ENCODE measurements at regions not wholly inside any gene's neighbourhood (a gene's known extent, or its start where the extent isn't known, plus 50 kb on each side); places are given as distances from the start of the nearest gene placed in this dataset.

DNA sequence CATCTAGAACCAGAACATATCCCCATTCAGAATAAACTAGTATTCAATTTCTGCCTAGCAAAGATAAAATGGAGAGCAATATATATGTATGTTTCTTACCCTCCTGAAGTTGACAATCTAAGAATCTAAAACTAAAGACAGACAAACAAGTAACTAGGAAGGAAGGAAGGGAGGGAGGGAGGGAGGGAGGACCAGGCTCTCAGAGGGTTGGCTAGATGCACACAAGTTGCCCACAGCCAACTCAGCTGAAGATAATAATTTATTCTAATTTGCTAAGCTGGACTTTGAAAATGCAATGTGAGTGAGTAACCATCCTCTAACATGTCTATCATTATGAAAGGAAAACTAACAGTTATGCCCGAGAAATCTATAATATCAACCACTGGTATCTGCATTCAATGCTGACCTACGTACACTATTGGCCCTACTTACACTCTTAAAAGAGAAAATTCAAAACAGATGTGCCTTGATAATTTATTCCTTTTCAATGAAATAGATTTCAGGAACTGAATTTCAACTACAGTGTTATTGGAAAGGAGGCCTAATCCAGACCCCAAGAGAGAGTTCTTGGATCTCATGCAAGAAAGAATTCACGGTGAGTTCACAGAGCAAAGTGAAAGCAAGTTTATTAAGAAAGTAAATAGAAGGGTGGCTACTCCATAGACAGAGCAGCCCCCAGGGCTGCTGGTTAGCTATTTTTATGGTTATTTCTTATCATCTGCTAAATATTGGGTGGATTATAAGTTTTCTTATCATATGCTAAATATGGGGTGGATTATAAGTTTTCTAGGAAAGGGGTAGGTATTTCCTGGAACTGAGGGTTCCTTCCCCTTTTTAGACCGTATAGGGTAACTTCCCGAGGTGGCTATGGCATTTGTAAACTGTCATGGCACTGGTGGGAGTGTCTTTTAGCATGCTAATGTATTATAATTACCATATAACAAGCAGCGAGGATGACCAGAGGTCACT lies 288.5 kb upstream of the SLC39A10 start:
- no peaks in the 10 kb centered on the region for H3K4me1 ChIP-seq (ENCODE audit: insufficient read depth, low read length)
- no peaks in the 10 kb centered on the region for H3K9me3 ChIP-seq (ENCODE audit: insufficient read depth, low read depth, low read length)
- H3K9ac ChIP-seq (ENCODE audit: low read depth, low read length): no peak overlapping the region
- H3K27me3 ChIP-seq (ENCODE audit: insufficient read depth, low read length): no peaks in the 10 kb centered on the region
- no peak overlapping the region for H3K4me3 ChIP-seq (ENCODE audit: low read length)
- H3K36me3 ChIP-seq (ENCODE audit: insufficient read depth, low read length): no peaks in the 10 kb centered on the region
- 94% methylated on average over 4 of the region's 6 CpGs for WGBS
- no peak overlapping the region for H3K27ac ChIP-seq (ENCODE audit: low read depth, low read length)

DNA sequence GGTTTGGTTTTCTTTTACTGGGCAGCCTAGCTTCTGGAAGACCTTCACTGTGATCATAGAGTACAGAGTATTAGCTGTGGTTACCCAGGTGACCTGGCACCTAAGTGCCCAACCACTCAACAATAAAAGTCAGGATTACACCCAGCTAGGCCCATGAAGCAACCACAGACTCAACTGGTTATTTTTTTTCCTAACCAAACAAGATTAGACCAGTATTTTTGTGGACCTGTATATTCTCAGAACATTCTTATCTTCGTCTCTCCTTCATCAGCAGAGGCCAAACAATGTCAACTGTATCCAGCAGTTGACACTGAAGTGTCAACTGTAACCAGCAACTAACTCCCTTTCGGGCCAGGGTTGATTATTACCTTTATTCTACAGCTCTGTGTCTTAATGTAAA lies 289.2 kb upstream of the SLC39A10 start:
- no peak overlapping the region for H3K9ac ChIP-seq (ENCODE audit: low read depth, low read length)
- no peaks in the 10 kb centered on the region for H3K9me3 ChIP-seq (ENCODE audit: insufficient read depth, low read depth, low read length)
- no peak overlapping the region for H3K27ac ChIP-seq (ENCODE audit: low read depth, low read length)
- WGBS: 93% methylated on average over 2 of the region's 2 CpGs
- H3K36me3 ChIP-seq (ENCODE audit: insufficient read depth, low read length): no peaks in the 10 kb centered on the region
- no peak overlapping the region for H3K4me3 ChIP-seq (ENCODE audit: low read length)
- H3K27me3 ChIP-seq (ENCODE audit: insufficient read depth, low read length): no peaks in the 10 kb centered on the region
- no peaks in the 10 kb centered on the region for H3K4me1 ChIP-seq (ENCODE audit: insufficient read depth, low read length)

- H3K4me3 ChIP-seq (ENCODE audit: low read length): no peak overlapping the region
- 95% methylated on average over 4 of the region's 5 CpGs for WGBS
- H3K4me1 ChIP-seq (ENCODE audit: insufficient read depth, low read length): no peaks in the 10 kb centered on the region
- H3K36me3 ChIP-seq (ENCODE audit: insufficient read depth, low read length): no peaks in the 10 kb centered on the region
- no peak overlapping the region for H3K9ac ChIP-seq (ENCODE audit: low read depth, low read length)
- no peaks in the 10 kb centered on the region for H3K27me3 ChIP-seq (ENCODE audit: insufficient read depth, low read length)
- no peaks in the 10 kb centered on the region for H3K9me3 ChIP-seq (ENCODE audit: insufficient read depth, low read depth, low read length)
- H3K27ac ChIP-seq (ENCODE audit: low read depth, low read length): no peak overlapping the region
Observed at GRCh38 chr2:195364015-195364965, 292.7 kb upstream of the SLC39A10 start.

GRCh38 chr2:195363496-195363895 lies 293.5 kb upstream of the SLC39A10 start:
- no peak overlapping the region for H3K4me3 ChIP-seq (ENCODE audit: low read length)
- no peaks in the 10 kb centered on the region for H3K36me3 ChIP-seq (ENCODE audit: insufficient read depth, low read length)
- H3K9me3 ChIP-seq (ENCODE audit: insufficient read depth, low read depth, low read length): no peaks in the 10 kb centered on the region
- H3K4me1 ChIP-seq (ENCODE audit: insufficient read depth, low read length): no peaks in the 10 kb centered on the region
- no peak overlapping the region for H3K9ac ChIP-seq (ENCODE audit: low read depth, low read length)
- H3K27ac ChIP-seq (ENCODE audit: low read depth, low read length): no peak overlapping the region
- H3K27me3 ChIP-seq (ENCODE audit: insufficient read depth, low read length): no peaks in the 10 kb centered on the region
- 100% methylated on average over 1 of the region's 1 CpG for WGBS

- Histone ChIP-seq H3K4me1 (ENCODE audit: insufficient read depth, low read length) (no peaks in the 10 kb centered on the region), H3K27me3 (ENCODE audit: insufficient read depth, low read length) (no peaks in the 10 kb centered on the region), H3K27ac (ENCODE audit: low read depth, low read length) (no peak overlapping the region), H3K9ac (ENCODE audit: low read depth, low read length) (no peak overlapping the region), H3K9me3 (ENCODE audit: insufficient read depth, low read depth, low read length) (no peaks in the 10 kb centered on the region), H3K4me3 (ENCODE audit: low read length) (no peak overlapping the region), H3K36me3 (ENCODE audit: insufficient read depth, low read length) (no peaks in the 10 kb centered on the region)
- 100% methylated on average over 1 of the region's 1 CpG for WGBS
Observed at GRCh38 chr2:195360242-195360641, 296.8 kb upstream of the SLC39A10 start.

GRCh38 chr2:195359043-195359735 lies 297.8 kb upstream of the SLC39A10 start:
- no peak overlapping the region for H3K27ac ChIP-seq (ENCODE audit: low read depth, low read length)
- H3K4me1 ChIP-seq (ENCODE audit: insufficient read depth, low read length): no peaks in the 10 kb centered on the region
- H3K4me3 ChIP-seq (ENCODE audit: low read length): no peak overlapping the region
- WGBS: 95% methylated on average over 7 of the region's 7 CpGs
- H3K9me3 ChIP-seq (ENCODE audit: insufficient read depth, low read depth, low read length): no peaks in the 10 kb centered on the region
- no peaks in the 10 kb centered on the region for H3K36me3 ChIP-seq (ENCODE audit: insufficient read depth, low read length)
- no peak overlapping the region for H3K9ac ChIP-seq (ENCODE audit: low read depth, low read length)
- no peaks in the 10 kb centered on the region for H3K27me3 ChIP-seq (ENCODE audit: insufficient read depth, low read length)

DNA sequence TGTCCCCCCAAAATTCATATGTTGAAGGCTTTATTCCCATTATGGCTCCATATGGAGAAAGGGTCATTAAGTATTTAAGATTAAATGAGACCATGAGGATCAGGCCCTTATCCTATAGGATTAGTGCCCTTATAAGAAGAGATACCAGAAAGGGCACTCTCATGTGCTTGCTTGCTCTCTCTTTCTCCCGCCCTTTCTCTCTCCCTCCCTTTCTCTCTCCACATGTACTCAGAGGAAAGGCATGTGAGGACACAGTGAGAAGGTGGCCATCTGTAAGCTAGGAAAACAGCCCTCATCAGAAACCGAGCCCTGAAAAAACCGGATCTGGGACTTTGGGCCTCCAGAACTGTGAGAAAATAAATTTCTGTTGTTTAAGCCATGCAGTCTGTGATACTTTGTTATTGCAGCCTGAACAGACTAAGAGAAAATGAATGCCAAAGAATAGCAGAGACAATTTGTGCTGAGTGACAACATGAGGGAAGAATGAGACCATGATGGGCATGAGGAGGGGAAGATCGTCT lies 300.0 kb upstream of the SLC39A10 start:
- Histone ChIP-seq H3K9ac (ENCODE audit: low read depth, low read length) (no peak overlapping the region), H3K4me3 (ENCODE audit: low read length) (no peak overlapping the region), H3K4me1 (ENCODE audit: insufficient read depth, low read length) (peaks cover 6% of the 10 kb centered on the region), H3K9me3 (ENCODE audit: insufficient read depth, low read depth, low read length) (no peaks in the 10 kb centered on the region), H3K27me3 (ENCODE audit: insufficient read depth, low read length) (no peaks in the 10 kb centered on the region), H3K36me3 (ENCODE audit: insufficient read depth, low read length) (no peaks in the 10 kb centered on the region), H3K27ac (ENCODE audit: low read depth, low read length) (no peak overlapping the region)
- WGBS: 89% methylated on average over 3 of the region's 4 CpGs

GRCh38 chr2:195356026-195356425 lies 301.0 kb upstream of the SLC39A10 start:
- no peak overlapping the region for H3K9ac ChIP-seq (ENCODE audit: low read depth, low read length)
- no peak overlapping the region for H3K4me3 ChIP-seq (ENCODE audit: low read length)
- H3K9me3 ChIP-seq (ENCODE audit: insufficient read depth, low read depth, low read length): no peaks in the 10 kb centered on the region
- no peak overlapping the region for H3K27ac ChIP-seq (ENCODE audit: low read depth, low read length)
- no peaks in the 10 kb centered on the region for H3K27me3 ChIP-seq (ENCODE audit: insufficient read depth, low read length)
- whole genome bisulfite sequencing: 94% methylated on average over 1 of the region's 1 CpG
- no peaks in the 10 kb centered on the region for H3K36me3 ChIP-seq (ENCODE audit: insufficient read depth, low read length)
- H3K4me1 ChIP-seq (ENCODE audit: insufficient read depth, low read length): peaks cover 6% of the 10 kb centered on the region

DNA sequence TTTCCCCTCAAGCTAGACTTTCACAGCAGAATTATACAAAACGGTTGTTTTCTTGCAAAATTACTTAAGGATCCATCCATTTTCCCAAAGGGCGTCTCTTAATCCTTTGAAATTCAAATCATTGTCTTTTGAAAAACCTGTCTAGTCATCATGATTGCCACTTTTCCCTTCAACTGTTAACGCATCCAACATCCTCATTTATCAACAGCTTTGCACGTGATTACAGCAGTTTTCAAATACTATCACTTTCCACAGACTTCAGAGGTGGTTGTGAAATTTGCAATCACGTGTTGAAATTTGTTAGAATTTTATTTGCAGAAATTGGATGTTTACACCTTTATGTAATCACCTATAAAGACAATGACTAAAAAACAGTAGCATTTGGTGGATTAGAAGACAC lies 304.4 kb upstream of the SLC39A10 start:
- no peaks in the 10 kb centered on the region for H3K9me3 ChIP-seq (ENCODE audit: insufficient read depth, low read depth, low read length)
- H3K36me3 ChIP-seq (ENCODE audit: insufficient read depth, low read length): no peaks in the 10 kb centered on the region
- H3K4me3 ChIP-seq (ENCODE audit: low read length): no peak overlapping the region
- 48% methylated on average over 4 of the region's 5 CpGs for WGBS
- no peak overlapping the region for H3K27ac ChIP-seq (ENCODE audit: low read depth, low read length)
- peaks cover 6% of the 10 kb centered on the region for H3K4me1 ChIP-seq (ENCODE audit: insufficient read depth, low read length)
- H3K27me3 ChIP-seq (ENCODE audit: insufficient read depth, low read length): no peaks in the 10 kb centered on the region
- no peak overlapping the region for H3K9ac ChIP-seq (ENCODE audit: low read depth, low read length)

GRCh38 chr2:195343942-195344530 lies 313.0 kb upstream of the SLC39A10 start:
- Histone ChIP-seq H3K4me3 (ENCODE audit: low read length) (no peak overlapping the region), H3K9me3 (ENCODE audit: insufficient read depth, low read depth, low read length) (no peaks in the 10 kb centered on the region), H3K27ac (ENCODE audit: low read depth, low read length) (no peak overlapping the region), H3K9ac (ENCODE audit: low read depth, low read length) (no peak overlapping the region), H3K27me3 (ENCODE audit: insufficient read depth, low read length) (no peaks in the 10 kb centered on the region), H3K36me3 (ENCODE audit: insufficient read depth, low read length) (no peaks in the 10 kb centered on the region), H3K4me1 (ENCODE audit: insufficient read depth, low read length) (no peaks in the 10 kb centered on the region)
- 76% methylated on average over 5 of the region's 5 CpGs for WGBS
